ENCODE measurements at regions not wholly inside any gene's neighbourhood (a gene's known extent, or its start where the extent isn't known, plus 50 kb on each side); places are given as distances from the start of the nearest gene placed in this dataset.

GRCh38 chrX:69085826-69086225 is 79.4 kb downstream of the PJA1 start:
- in situ Hi-C loops (cut with HindIII; ENCODE audit: low sequenced_read_pairs) = no loop called here
- DNase-seq (ENCODE audit: low spot score) = no peak

GRCh38 chrX:69085151-69085550 is 80.1 kb downstream of the PJA1 start:
- in situ Hi-C loops (cut with HindIII; ENCODE audit: low sequenced_read_pairs) = no loop called here
- no peak for DNase-seq (ENCODE audit: low spot score)

DNA sequence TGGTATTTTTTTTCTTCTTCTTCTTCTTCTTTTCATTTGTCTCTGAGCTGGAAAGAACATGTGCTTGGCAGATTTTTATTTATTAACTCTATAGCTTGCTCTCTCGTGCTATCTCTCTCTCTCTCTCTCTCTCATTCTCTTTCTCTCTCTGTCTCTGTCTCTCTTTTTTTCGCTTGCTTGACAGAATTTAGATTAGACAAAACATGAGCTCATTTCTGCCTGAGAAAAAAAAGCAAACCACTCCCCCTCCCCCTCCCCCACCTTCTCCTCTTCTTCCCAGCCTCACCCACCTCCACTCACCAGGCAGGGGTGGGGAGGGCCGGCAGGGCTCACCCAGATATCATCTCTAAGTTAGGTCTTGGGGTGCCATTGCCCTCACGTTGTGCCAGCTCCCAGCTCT is 81.5 kb downstream of the PJA1 start:
- in situ Hi-C loops (cut with HindIII; ENCODE audit: low sequenced_read_pairs) = no loop called here
- DNase-seq (ENCODE audit: low spot score) = no peak

- in situ Hi-C loops (cut with HindIII; ENCODE audit: low sequenced_read_pairs) = no loop called here
- DNase-seq (ENCODE audit: low spot score) = no peak
Observed at GRCh38 chrX:69083361-69083760, 81.9 kb downstream of the PJA1 start.

DNA sequence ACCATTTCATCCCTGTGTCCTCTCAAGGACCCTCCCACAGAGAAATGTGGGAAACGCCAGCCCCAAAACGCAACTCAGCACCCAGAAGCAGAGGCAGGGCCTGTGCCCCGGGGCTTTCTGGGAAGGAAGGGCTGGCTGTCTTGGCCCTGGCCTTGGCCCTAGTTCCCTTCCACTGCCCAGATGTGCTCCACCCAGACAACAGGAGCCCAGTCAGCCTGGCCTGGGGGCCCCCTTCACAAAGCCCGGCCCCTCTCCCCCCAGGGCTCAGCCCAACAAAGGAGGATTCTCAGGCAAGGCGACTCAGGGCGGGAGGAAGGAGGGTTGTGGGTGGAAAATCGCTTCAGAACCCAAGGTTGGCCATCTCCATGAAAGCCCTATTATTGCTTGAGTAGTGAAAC is 82.5 kb downstream of the PJA1 start:
- no peak for DNase-seq (ENCODE audit: low spot score)
- in situ Hi-C loops (cut with HindIII; ENCODE audit: low sequenced_read_pairs) = no loop called here

DNA sequence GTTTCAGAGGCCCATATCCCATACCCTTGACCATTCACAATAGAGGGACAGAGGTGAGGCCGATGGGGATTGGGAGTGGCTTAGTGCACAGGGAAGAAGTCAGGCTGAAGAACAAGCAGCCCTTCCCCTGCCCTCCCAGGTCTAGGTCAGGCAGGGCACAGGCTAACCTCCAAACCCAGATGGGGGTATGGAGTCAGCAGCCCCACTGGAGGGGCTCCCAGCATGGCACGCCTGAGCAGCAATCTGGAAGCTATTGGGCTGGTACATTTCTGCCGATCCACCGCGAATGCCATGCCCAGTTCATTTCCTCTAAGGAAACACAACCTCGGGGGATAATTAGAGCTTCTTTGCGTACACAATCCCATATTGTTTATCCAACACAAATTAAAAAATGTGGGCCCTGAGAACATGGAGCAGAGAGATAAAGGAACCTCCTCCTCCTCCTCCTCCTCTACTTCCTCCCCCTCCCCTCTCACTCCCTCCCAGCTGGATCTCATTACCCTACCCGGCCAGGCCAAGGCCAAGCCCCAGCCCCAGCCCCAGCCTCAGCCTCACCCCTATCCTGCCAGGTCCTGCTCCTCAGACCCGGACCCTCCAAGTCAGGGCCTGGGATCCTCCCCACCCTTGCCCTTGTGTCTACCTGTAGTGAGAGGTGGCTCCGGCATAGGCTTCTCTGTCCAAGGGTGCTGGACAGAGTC is 83.0 kb downstream of the PJA1 start:
- no peak for DNase-seq (ENCODE audit: low spot score)
- in situ Hi-C loops (cut with HindIII; ENCODE audit: low sequenced_read_pairs) = no loop called here

DNA sequence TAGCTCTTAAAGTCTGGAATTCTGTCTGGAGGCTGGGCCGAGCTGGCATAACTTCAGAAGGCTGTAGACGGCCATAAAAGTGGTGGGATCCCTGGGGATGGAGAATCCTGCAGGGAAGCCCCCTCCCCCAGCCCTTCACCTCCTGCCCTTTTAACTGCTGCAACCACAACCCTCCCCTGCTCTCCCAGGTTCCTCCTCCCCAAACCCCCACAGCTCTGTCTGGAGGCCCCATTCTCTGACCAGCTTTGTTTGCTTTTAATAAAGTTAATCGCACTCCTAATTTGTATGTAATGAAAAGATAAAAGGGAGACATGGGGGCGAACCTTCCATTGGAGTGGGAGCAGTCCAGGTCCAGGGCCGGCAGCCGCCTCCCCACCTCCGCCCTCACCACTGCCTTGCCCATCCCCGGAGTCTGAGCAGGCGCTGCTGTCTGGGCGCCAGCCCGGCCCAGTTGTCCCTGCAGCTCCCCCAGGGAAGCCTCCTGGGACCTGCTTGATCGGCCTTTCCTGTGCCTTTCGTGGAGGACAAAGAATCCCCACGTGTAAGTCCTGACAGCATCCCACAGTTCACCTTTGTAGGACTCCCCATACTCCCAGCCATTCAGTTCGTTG is 84.3 kb downstream of the PJA1 start:
- DNase-seq (ENCODE audit: low spot score) = no peak
- in situ Hi-C loops (cut with HindIII; ENCODE audit: low sequenced_read_pairs) = no loop called here

- in situ Hi-C loops (cut with HindIII; ENCODE audit: low sequenced_read_pairs) = no loop called here
- no peak for DNase-seq (ENCODE audit: low spot score)
Observed at GRCh38 chrX:69079268-69079667, 86.0 kb downstream of the PJA1 start.

GRCh38 chrX:69077895-69078455 is 87.3 kb downstream of the PJA1 start:
- in situ Hi-C loops (cut with HindIII; ENCODE audit: low sequenced_read_pairs) = no loop called here
- DNase-seq (ENCODE audit: low spot score) = no peak

DNA sequence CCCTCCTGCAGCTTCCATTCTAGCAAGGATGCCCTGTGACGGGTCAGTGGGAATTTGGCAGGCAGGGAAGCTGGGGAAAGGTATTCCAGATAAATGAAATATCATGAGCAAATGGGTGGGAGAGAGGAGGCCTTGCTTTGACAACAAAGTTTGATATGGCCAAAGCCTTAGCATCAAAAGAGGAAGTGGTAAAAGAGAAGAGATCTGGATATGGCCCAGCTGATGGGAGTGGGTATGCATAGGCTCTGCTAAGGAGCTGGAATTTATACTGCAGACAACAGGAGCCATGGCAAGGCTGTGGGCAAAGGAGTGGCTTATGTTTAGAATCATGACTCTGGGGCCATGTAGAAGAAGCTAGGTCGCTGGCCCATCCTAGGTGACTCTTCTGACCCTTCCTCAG is 89.2 kb downstream of the PJA1 start:
- in situ Hi-C loops (cut with HindIII; ENCODE audit: low sequenced_read_pairs) = no loop called here
- no peak for DNase-seq (ENCODE audit: low spot score)

DNA sequence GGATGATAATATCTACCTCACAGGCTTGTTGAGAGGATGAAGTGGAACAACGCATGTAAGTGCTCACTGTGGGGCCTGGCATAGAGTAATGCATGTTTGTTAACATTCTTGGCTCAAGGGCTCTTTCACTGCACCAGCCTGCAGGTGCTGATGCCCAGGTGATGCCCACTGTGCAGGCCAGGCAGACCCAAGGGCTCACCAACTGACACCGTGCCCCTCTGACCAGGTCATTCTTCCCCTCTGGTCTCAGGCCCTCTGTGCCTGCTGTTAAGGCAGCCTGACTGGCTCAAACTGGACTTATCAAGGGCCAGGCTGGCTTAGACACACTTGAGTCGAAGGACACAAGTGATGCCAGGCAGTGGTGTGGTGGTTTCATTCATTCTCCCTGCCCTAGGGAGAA is 90.5 kb downstream of the PJA1 start:
- DNase-seq (ENCODE audit: low spot score) = no peak
- in situ Hi-C loops (cut with HindIII; ENCODE audit: low sequenced_read_pairs) = no loop called here

- in situ Hi-C loops (cut with HindIII; ENCODE audit: low sequenced_read_pairs) = no loop called here
- DNase-seq (ENCODE audit: low spot score) = no peak
Observed at GRCh38 chrX:69073721-69074120, 91.5 kb downstream of the PJA1 start.

- in situ Hi-C loops (cut with HindIII; ENCODE audit: low sequenced_read_pairs) = no loop called here
- DNase-seq (ENCODE audit: low spot score) = no peak
Observed at GRCh38 chrX:69073241-69073640, 92.0 kb downstream of the PJA1 start.

- peak; percentile 62 for DNase-seq (ENCODE audit: low spot score)
- in situ Hi-C loops (cut with HindIII; ENCODE audit: low sequenced_read_pairs) = no loop called here
Observed at GRCh38 chrX:69072486-69073006, 92.7 kb downstream of the PJA1 start.

DNA sequence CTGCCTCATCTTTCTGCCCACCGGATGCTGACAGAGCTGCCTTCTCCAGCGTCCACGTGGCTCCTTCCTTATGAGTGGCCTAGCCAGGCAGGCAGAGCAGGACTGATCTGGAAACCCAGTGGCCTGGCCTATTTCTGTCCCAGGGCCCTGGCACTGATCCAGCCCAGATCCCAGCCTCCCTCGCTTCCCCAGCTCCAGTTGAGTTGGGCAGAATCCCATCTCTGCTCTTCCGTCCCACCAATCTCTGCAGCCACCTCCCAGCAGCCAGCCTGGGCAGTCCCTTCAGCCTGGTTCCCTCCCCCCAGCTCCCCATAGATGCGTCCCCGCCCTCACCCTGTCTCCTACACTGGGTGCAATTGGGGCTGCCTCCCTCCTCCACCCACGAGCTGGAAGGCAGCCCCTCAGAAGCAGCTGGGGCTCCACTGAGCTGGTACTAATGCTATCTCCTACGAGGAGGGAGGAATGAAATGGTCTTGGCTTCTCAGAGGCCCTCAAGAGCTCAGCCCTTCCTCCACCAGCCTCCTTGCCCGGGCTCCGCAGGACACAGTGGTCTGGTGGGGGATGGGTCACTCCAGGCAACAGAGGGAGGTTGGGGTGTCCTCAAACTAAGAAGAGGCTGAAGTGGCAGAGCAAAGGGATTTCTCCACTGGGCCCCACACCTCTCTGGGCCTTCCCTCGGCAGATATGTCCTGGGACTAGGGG is 94.2 kb downstream of the PJA1 start:
- DNase-seq (ENCODE audit: low spot score) = peak; percentile 84
- in situ Hi-C loops (cut with HindIII; ENCODE audit: low sequenced_read_pairs) = no loop called here

GRCh38 chrX:69069876-69070275 is 95.4 kb downstream of the PJA1 start:
- DNase-seq (ENCODE audit: low spot score) = no peak
- in situ Hi-C loops (cut with HindIII; ENCODE audit: low sequenced_read_pairs) = no loop called here

DNA sequence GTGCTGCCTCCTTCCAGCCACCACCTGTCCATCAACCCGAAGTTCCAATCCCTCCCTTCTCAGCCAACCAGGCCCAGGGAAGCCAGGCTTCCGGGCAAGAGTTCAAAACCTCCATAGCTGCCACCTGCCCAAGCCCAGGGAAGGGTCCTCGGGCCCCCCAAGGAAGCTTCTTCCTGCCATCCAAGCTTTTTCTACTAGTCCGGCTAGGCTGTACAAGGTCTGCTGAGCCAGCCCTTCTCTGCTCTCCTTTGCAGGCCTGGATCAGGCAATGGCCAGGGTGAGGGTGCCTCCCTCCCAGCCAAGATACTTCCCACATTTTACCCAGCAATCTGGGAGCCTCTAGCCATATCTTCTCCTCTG is 96.2 kb downstream of the PJA1 start:
- in situ Hi-C loops (cut with HindIII; ENCODE audit: low sequenced_read_pairs) = no loop called here

DNA sequence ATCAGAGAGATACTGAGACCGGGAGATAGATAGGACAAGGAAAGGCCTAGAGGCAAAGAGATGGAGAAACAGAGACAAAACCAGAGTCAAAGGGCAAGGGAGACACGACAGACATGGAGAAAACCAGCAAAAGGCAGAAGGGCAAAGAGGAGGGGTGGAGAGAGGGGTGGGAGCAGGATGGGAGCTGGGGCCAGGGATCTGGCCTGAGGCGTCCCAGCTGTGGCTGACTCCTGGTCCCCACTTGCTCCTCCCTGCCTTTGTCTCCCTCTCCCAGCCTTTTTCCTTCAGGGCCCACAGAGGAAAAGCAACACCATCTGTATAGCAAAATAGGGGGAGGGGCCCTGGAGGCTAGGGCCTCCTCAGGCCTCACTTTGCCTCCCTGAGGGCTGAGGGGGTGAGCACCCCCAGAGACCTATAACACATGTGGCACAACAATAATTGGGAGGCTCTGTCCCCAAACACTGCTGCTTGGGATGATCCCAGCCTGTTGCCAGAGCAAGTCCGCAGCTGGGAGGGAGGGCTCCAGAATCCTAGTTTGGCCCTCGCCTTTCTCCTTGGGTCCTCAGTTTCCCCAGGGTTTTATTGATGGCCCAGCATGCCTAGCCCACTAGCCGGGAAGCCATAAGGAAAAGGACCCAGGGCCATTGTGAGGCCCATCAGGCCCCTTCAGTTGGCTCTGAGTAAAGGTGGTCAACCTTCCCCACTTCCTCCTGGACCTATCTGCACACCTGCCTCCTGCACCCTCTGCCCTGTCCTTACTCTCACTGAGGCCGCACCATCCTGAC is 96.8 kb downstream of the PJA1 start:
- no peak for DNase-seq (ENCODE audit: low spot score)
- in situ Hi-C loops (cut with HindIII; ENCODE audit: low sequenced_read_pairs) = no loop called here

More for the DNA sequence above, 96.2 kb downstream of the PJA1 start:
- no peak for DNase-seq (ENCODE audit: low spot score)

DNA sequence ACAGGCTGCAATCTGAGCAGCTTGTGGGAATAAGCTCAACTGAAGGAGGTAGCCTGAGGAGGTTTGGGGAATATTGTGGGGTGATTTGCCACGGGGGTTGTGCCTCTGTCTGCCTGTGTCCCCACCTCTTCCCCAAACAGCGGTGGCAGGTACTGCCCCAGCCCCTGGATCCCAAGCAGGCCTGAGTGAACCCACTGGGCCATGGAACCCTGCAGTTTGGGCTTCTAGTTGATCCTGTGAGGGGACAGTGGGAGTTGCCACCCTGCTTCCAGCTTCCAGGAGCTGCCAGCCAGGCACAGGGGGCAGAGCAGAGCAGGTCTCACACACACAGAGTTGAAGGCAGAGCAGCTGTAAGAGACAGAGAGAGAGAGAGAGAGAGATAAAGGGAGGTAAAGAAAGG is 97.4 kb downstream of the PJA1 start:
- in situ Hi-C loops (cut with HindIII; ENCODE audit: low sequenced_read_pairs) = no loop called here
- DNase-seq (ENCODE audit: low spot score) = no peak
